ENCODE measurements at regions not wholly inside any gene's neighbourhood (a gene's known extent, or its start where the extent isn't known, plus 50 kb on each side); places are given as distances from the start of the nearest gene placed in this dataset.
"Not testable (repeated sequence)": the region's sequence is repeated elsewhere in the genome, so short reads cannot be mapped to it uniquely, and the experiment has no call there.

- FAIRE-seq (no peak), DNase-seq (no peak)
- Histone ChIP-seq H3K4me1 (ENCODE audit: control insufficient read depth in 3 of 3, insufficient read depth in 2 of 3, low read depth in 1 of 3, low read length in 2 of 3) (no peaks in the 10 kb centered on the region), H3K27me3 (ENCODE audit: control insufficient read depth in 3 of 3, insufficient read depth in 3 of 3, low read length in 3 of 3) (no peaks in the 10 kb centered on the region), H3K4me3 (ENCODE audit: low read depth in 1 of 3, low read length in 3 of 3) (no peak overlapping the region), H3K36me3 (ENCODE audit: control insufficient read depth in 3 of 3, insufficient read depth in 2 of 3, low read depth in 1 of 3, low read length in 3 of 3) (no peaks in the 10 kb centered on the region), H3K27ac (ENCODE audit: low read depth in 1 of 3, low read length in 2 of 3) (no peak overlapping the region), H3K9me3 (ENCODE audit: control insufficient read depth in 2 of 2, insufficient read depth in 1 of 2, low read depth in 1 of 2, low read length in 1 of 2) (no peaks in the 10 kb centered on the region)
- WGBS, 3 donors: 41 to 57% (median 46%) methylated on average over 3 of the region's 3 CpGs
These were observed 417.0 kb upstream of the SLC35B3 start for GRCh38 chr6:8852332-8852731.

GRCh38 chr6:8846680-8847079 lies 411.3 kb upstream of the SLC35B3 start:
- not testable (repeated sequence) for H3K4me1 ChIP-seq (ENCODE audit: control insufficient read depth in 3 of 3, insufficient read depth in 2 of 3, low read depth in 1 of 3, low read length in 2 of 3); H3K27ac ChIP-seq (ENCODE audit: low read depth in 1 of 3, low read length in 2 of 3); DNase-seq; H3K27me3 ChIP-seq (ENCODE audit: control insufficient read depth in 3 of 3, insufficient read depth in 3 of 3, low read length in 3 of 3); H3K36me3 ChIP-seq (ENCODE audit: control insufficient read depth in 3 of 3, insufficient read depth in 2 of 3, low read depth in 1 of 3, low read length in 3 of 3); H3K4me3 ChIP-seq (ENCODE audit: low read depth in 1 of 3, low read length in 3 of 3); FAIRE-seq; H3K9me3 ChIP-seq (ENCODE audit: control insufficient read depth in 2 of 2, insufficient read depth in 1 of 2, low read depth in 1 of 2, low read length in 1 of 2)
- WGBS, 3 donors: 75 to 88% (median 76%) methylated on average over 6 of the region's 6 CpGs

GRCh38 chr6:8845690-8846089 lies 410.3 kb upstream of the SLC35B3 start:
- FAIRE-seq (no peak), DNase-seq (no peak)
- H3K4me3 ChIP-seq (ENCODE audit: low read depth in 1 of 3, low read length in 3 of 3): no peak overlapping the region
- H3K36me3 ChIP-seq (ENCODE audit: control insufficient read depth in 3 of 3, insufficient read depth in 2 of 3, low read depth in 1 of 3, low read length in 3 of 3): no peaks in the 10 kb centered on the region
- H3K4me1 ChIP-seq (ENCODE audit: control insufficient read depth in 3 of 3, insufficient read depth in 2 of 3, low read depth in 1 of 3, low read length in 2 of 3): no peaks in the 10 kb centered on the region
- no peaks in the 10 kb centered on the region for H3K27me3 ChIP-seq (ENCODE audit: control insufficient read depth in 3 of 3, insufficient read depth in 3 of 3, low read length in 3 of 3)
- no peaks in the 10 kb centered on the region for H3K9me3 ChIP-seq (ENCODE audit: control insufficient read depth in 2 of 2, insufficient read depth in 1 of 2, low read depth in 1 of 2, low read length in 1 of 2)
- H3K27ac ChIP-seq (ENCODE audit: low read depth in 1 of 3, low read length in 2 of 3): no peak overlapping the region
- 66 to 83% (median 81%) methylated on average over 5 of the region's 5 CpGs for WGBS, 3 donors

DNA sequence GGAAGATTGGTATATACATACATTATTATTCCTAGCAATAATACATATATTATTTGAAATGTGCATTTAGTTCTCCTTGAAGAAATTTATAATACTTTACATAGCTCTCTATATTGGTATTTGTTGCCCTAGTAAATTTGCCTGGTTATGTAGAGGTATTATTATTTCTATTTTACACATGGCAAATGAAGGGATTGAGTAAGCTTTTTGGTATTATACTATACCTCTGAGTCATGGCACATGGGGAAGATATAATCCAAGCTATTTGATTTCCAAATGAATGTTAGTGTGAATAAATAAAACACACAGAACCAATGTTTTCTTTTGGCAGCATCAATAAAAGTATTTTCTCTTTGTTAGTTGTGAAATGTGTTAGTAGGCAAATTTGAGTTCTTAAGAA lies 409.6 kb upstream of the SLC35B3 start:
- FAIRE-seq: no peak
- no peaks in the 10 kb centered on the region for H3K36me3 ChIP-seq (ENCODE audit: control insufficient read depth in 3 of 3, insufficient read depth in 2 of 3, low read depth in 1 of 3, low read length in 3 of 3)

DNA sequence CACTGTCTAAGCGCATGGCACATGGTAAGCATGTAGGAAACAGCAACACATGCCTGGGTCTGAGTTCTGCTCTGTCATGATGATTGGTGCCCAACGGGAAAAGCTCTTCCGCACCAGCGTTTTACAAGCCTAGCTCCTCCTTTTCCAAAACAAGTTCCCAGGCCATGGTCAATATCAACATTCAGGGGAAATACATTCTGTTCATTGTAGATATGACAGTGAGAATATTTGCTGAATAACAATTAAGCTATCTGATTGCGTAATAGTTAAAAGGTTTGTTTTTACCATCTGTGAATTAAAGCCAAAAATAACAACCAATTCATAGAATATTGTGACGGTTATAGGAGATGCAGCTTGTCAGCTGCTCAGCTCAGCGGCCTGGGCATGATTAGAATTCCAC lies 404.3 kb upstream of the SLC35B3 start:
- WGBS, 3 donors: 69 to 73% (median 71%) methylated on average over 7 of the region's 7 CpGs
- DNase-seq (no peak), FAIRE-seq (no peak)
- H3K27ac ChIP-seq (ENCODE audit: low read depth in 1 of 3, low read length in 2 of 3): no peak overlapping the region
- H3K4me3 ChIP-seq (ENCODE audit: low read depth in 1 of 3, low read length in 3 of 3): no peak overlapping the region
- no peaks in the 10 kb centered on the region for H3K27me3 ChIP-seq (ENCODE audit: control insufficient read depth in 3 of 3, insufficient read depth in 3 of 3, low read length in 3 of 3)
- H3K36me3 ChIP-seq (ENCODE audit: control insufficient read depth in 3 of 3, insufficient read depth in 2 of 3, low read depth in 1 of 3, low read length in 3 of 3): no peaks in the 10 kb centered on the region
- no peaks in the 10 kb centered on the region for H3K9me3 ChIP-seq (ENCODE audit: control insufficient read depth in 2 of 2, insufficient read depth in 1 of 2, low read depth in 1 of 2, low read length in 1 of 2)
- no peaks in the 10 kb centered on the region for H3K4me1 ChIP-seq (ENCODE audit: control insufficient read depth in 3 of 3, insufficient read depth in 2 of 3, low read depth in 1 of 3, low read length in 2 of 3)

More for the DNA sequence above, 409.6 kb upstream of the SLC35B3 start:
- Histone ChIP-seq H3K4me3 (ENCODE audit: low read depth in 1 of 3, low read length in 3 of 3) (no peak overlapping the region), H3K9me3 (ENCODE audit: control insufficient read depth in 2 of 2, insufficient read depth in 1 of 2, low read depth in 1 of 2, low read length in 1 of 2) (no peaks in the 10 kb centered on the region), H3K27me3 (ENCODE audit: control insufficient read depth in 3 of 3, insufficient read depth in 3 of 3, low read length in 3 of 3) (no peaks in the 10 kb centered on the region), H3K4me1 (ENCODE audit: control insufficient read depth in 3 of 3, insufficient read depth in 2 of 3, low read depth in 1 of 3, low read length in 2 of 3) (no peaks in the 10 kb centered on the region), H3K27ac (ENCODE audit: low read depth in 1 of 3, low read length in 2 of 3) (no peak overlapping the region)
- DNase-seq: no peak

DNA sequence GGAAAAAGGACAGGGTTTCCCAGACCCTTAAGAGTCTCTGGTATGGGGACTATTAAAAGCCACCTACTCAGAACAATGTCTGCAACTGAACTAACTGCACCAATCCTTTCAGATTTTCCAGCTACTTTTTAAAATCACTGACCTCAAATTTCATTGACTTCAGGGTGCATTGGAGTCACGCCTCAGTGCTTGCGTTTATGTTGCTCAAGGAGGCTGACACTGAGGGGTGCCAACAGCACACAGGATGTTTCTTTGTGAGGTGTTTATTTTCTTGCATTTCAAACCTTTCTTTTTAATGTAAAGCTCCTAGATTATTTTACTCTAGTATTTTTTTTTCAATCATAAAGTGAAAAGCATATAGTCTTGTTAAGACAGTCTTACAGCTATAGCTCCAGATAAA lies 402.0 kb upstream of the SLC35B3 start:
- Histone ChIP-seq H3K27me3 (ENCODE audit: control insufficient read depth in 3 of 3, insufficient read depth in 3 of 3, low read length in 3 of 3) (no peaks in the 10 kb centered on the region), H3K27ac (ENCODE audit: low read depth in 1 of 3, low read length in 2 of 3) (no peak overlapping the region), H3K36me3 (ENCODE audit: control insufficient read depth in 3 of 3, insufficient read depth in 2 of 3, low read depth in 1 of 3, low read length in 3 of 3) (no peaks in the 10 kb centered on the region), H3K4me1 (ENCODE audit: control insufficient read depth in 3 of 3, insufficient read depth in 2 of 3, low read depth in 1 of 3, low read length in 2 of 3) (no peaks in the 10 kb centered on the region), H3K4me3 (ENCODE audit: low read depth in 1 of 3, low read length in 3 of 3) (no peak overlapping the region), H3K9me3 (ENCODE audit: control insufficient read depth in 2 of 2, insufficient read depth in 1 of 2, low read depth in 1 of 2, low read length in 1 of 2) (no peaks in the 10 kb centered on the region)
- no peak for FAIRE-seq
- 77 to 85% (median 78%) methylated on average over 2 of the region's 2 CpGs for WGBS, 3 donors
- no peak for DNase-seq

GRCh38 chr6:8832695-8833094 lies 397.4 kb upstream of the SLC35B3 start:
- 95 to 98% (median 96%) methylated on average over 3 of the region's 3 CpGs for WGBS, 3 donors
- H3K4me1 ChIP-seq (ENCODE audit: control insufficient read depth in 3 of 3, insufficient read depth in 2 of 3, low read depth in 1 of 3, low read length in 2 of 3); H3K27ac ChIP-seq (ENCODE audit: low read depth in 1 of 3, low read length in 2 of 3); FAIRE-seq; DNase-seq; H3K36me3 ChIP-seq (ENCODE audit: control insufficient read depth in 3 of 3, insufficient read depth in 2 of 3, low read depth in 1 of 3, low read length in 3 of 3); H3K27me3 ChIP-seq (ENCODE audit: control insufficient read depth in 3 of 3, insufficient read depth in 3 of 3, low read length in 3 of 3); H3K4me3 ChIP-seq (ENCODE audit: low read depth in 1 of 3, low read length in 3 of 3); H3K9me3 ChIP-seq (ENCODE audit: control insufficient read depth in 2 of 2, insufficient read depth in 1 of 2, low read depth in 1 of 2, low read length in 1 of 2): not testable (repeated sequence)

GRCh38 chr6:8831366-8832152 lies 396.2 kb upstream of the SLC35B3 start:
- WGBS, 3 donors: 89% methylated on average over 11 of the region's 11 CpGs
- FAIRE-seq: no peak
- H3K27ac ChIP-seq (ENCODE audit: low read depth in 1 of 3, low read length in 2 of 3): no peak overlapping the region

GRCh38 chr6:8830794-8831193 lies 395.4 kb upstream of the SLC35B3 start:
- FAIRE-seq (no peak), DNase-seq (no peak)
- 12 to 72% (median 26%) methylated on average over 1 of the region's 1 CpG for WGBS, 3 donors
- Histone ChIP-seq H3K36me3 (ENCODE audit: control insufficient read depth in 3 of 3, insufficient read depth in 2 of 3, low read depth in 1 of 3, low read length in 3 of 3) (no peaks in the 10 kb centered on the region), H3K9me3 (ENCODE audit: control insufficient read depth in 2 of 2, insufficient read depth in 1 of 2, low read depth in 1 of 2, low read length in 1 of 2) (no peaks in the 10 kb centered on the region), H3K27me3 (ENCODE audit: control insufficient read depth in 3 of 3, insufficient read depth in 3 of 3, low read length in 3 of 3) (no peaks in the 10 kb centered on the region), H3K4me1 (ENCODE audit: control insufficient read depth in 3 of 3, insufficient read depth in 2 of 3, low read depth in 1 of 3, low read length in 2 of 3) (no peaks in the 10 kb centered on the region), H3K4me3 (ENCODE audit: low read depth in 1 of 3, low read length in 3 of 3) (no peak overlapping the region), H3K27ac (ENCODE audit: low read depth in 1 of 3, low read length in 2 of 3) (no peak overlapping the region)

More at GRCh38 chr6:8831366-8832152, 396.2 kb upstream of the SLC35B3 start:
- DNase-seq: no peak
- no peaks in the 10 kb centered on the region for H3K27me3 ChIP-seq (ENCODE audit: control insufficient read depth in 3 of 3, insufficient read depth in 3 of 3, low read length in 3 of 3)
- H3K4me3 ChIP-seq (ENCODE audit: low read depth in 1 of 3, low read length in 3 of 3): no peak overlapping the region
- no peaks in the 10 kb centered on the region for H3K36me3 ChIP-seq (ENCODE audit: control insufficient read depth in 3 of 3, insufficient read depth in 2 of 3, low read depth in 1 of 3, low read length in 3 of 3)
- H3K9me3 ChIP-seq (ENCODE audit: control insufficient read depth in 2 of 2, insufficient read depth in 1 of 2, low read depth in 1 of 2, low read length in 1 of 2): no peaks in the 10 kb centered on the region
- H3K4me1 ChIP-seq (ENCODE audit: control insufficient read depth in 3 of 3, insufficient read depth in 2 of 3, low read depth in 1 of 3, low read length in 2 of 3): no peaks in the 10 kb centered on the region

All from small intestine (tissue), 7 donors.